ENCODE measurements at regions not wholly inside any gene's neighbourhood (a gene's known extent, or its start where the extent isn't known, plus 50 kb on each side); places are given as distances from the start of the nearest gene placed in this dataset.

DNA sequence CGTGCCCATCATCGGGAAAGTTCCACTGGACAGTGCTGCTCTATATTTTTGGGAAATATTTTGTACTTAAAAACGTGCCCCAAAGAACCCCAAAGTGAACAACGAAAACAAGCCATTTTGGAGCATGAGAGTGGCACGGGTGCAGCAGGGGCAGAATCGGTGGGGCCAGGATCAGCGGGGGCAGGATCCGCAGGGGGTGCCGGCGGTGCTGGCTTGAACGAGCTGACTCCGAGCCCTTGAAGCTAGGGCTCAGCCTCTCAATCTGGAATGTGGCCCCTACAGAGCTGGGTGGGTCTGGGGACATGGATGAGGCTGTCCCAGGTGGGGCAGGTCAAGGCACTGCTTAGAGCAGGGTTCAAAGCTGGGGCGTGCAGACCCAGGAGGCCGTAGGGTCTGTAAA is 104.7 kb upstream of the COL5A1 start:
- DNase-seq (ENCODE audit: low spot score) (no peak), ATAC-seq (ENCODE audit: low FRiP score) (no peak)
- TF ChIP-seq, protein P1, sequence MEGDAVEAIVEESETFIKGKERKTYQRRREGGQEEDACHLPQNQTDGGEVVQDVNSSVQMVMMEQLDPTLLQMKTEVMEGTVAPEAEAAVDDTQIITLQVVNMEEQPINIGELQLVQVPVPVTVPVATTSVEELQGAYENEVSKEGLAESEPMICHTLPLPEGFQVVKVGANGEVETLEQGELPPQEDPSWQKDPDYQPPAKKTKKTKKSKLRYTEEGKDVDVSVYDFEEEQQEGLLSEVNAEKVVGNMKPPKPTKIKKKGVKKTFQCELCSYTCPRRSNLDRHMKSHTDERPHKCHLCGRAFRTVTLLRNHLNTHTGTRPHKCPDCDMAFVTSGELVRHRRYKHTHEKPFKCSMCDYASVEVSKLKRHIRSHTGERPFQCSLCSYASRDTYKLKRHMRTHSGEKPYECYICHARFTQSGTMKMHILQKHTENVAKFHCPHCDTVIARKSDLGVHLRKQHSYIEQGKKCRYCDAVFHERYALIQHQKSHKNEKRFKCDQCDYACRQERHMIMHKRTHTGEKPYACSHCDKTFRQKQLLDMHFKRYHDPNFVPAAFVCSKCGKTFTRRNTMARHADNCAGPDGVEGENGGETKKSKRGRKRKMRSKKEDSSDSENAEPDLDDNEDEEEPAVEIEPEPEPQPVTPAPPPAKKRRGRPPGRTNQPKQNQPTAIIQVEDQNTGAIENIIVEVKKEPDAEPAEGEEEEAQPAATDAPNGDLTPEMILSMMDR (IDR thresholded peaks at IDR 0.05): no peak

DNA sequence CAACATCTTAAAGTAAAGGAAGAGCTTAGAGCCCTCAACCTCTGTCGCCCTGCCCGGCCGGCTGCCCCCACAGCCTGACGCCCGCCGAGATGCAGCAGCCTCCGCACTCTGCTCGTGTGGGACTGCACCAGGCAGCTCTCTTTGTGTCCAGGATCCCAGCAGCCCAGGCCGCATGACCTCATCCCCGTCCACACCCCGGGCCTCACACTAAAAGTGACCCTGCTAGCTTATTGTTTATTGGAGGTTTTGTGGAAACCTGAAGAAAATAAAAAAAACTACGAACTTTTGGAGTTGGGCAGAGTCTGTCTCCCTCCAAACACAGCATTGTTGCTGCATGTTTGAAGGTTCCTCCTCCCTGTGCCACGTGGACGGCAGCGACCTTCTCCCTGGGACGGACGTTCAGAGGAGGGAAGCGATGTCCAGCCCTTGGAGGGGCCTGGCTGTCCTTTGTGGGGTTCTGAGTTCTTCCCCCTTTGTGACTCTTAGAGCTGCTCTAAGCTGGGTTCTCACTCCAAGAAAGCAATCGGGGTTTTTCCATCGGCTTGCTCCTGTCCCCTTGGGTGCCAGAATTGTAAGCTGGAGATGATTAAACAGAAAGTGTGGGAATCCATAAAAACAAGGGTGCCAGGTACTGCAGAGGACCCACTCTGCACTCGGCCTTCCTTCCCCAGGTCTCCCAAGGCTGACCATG is 103.5 kb upstream of the COL5A1 start:
- DNase-seq (ENCODE audit: low spot score): no peak
- ATAC-seq (ENCODE audit: low FRiP score): no peak
- TF ChIP-seq, protein P1 (IDR thresholded peaks at IDR 0.05): no peak

DNA sequence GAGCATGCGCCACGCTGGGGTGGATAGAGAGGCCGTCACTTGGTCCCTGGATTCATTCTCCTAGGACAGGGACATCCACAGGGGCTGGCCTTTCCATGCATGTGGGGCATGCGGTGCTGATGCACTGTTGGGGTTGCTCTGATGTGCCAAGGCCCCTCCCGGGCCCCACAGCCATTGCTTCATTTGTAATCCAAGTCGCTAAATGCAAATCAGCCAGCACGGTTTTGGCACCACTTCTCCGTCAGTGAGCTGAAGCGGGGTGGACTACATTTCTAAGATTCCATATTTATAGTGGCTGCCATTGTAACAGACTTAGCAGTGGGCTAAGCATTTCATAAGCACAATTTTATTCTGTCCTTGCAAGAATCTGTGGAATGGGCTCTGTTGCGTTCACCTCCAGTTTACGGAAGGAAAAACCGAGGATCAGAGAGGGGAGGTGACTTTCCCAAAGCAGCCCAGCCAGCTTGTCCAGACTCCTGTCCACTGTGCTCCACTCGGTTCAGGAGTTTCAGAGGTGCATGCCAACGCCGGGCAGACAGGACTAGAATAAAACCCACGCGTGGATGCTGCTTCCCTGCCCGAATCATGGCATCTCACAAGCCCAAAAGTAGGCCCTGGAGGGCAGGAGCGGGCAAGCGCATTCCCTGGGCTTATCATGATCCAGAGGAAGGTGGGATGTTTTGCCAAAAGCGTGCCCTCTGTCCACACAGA is 102.6 kb upstream of the COL5A1 start:
- ATAC-seq (ENCODE audit: low FRiP score) (no peak), DNase-seq (ENCODE audit: low spot score) (no peak)
- TF ChIP-seq, protein P1 (IDR thresholded peaks at IDR 0.05): no peak

DNA sequence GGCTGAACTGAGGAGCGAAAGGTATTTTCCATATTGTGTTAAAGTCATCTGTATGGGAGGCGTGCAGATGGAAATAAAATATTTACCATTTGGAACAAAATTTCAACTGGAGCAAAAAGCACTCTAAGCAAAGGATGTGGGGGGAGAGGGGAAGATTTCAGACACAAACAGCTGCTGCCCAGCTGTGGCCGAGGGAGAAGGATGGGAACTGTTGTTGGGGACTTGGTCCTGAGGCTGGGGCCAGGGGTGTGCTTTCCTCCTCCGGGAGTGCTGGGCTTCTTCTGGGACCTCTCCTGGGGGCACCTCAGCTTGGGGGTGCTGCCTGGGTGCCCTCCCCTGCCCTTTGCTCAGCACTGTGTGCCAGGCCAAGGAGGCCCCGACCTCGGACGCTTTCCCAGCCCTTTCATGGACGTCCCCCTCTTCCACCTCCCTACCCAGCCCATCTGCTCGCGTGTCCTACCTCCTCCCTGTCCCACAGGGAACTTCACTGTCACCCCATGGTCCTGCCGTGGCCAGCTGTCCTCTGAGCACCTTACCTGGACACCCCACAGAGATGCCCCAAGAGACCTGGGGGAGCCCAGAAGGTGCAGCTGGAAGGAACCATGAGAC is 101.9 kb upstream of the COL5A1 start:
- DNase-seq (ENCODE audit: low spot score) (no peak), ATAC-seq (ENCODE audit: low FRiP score) (no peak)
- TF ChIP-seq, protein P1 (IDR thresholded peaks at IDR 0.05): no peak

DNA sequence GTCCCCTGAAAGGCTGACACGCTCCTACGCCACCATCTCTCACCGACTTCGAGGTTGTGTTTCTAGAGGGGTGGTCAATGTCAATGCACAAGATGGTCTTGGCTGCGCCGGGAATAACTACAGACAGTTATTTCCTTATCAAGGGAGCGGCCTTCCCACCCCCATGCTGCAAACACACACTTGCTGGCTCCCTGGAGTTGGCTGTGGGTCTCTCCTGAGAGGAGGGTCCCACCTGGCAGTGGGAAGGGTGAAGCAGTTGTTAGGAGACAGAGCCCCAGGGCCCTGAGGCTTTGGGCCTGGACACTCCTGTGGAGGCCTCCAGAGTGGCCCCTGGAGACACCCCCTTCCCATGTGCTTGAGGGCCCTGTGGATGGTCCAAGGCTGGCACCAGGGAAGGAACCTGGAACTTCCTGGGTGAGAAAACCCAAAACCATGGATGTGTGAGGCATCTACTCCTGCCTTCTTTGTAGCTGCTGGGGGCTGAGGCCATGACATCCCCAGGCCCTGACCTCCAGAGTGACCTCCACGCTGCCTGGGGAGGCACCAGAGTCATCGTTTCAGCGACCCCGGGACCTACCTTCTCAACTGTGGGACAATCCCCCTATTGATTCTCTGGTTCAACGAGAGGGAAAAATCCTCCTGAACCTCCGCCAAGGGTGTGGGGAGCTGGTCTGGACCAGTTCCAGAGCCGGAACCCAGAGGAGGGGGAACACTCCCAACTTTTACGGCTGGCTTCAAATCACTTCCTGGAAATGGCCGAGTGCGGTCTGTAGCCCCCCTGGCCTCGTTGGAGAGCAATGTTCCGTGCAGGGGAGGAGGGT is 101.1 kb upstream of the COL5A1 start:
- DNase-seq (ENCODE audit: low spot score): no peak
- TF ChIP-seq, protein P1 (IDR thresholded peaks at IDR 0.05): no peak

DNA sequence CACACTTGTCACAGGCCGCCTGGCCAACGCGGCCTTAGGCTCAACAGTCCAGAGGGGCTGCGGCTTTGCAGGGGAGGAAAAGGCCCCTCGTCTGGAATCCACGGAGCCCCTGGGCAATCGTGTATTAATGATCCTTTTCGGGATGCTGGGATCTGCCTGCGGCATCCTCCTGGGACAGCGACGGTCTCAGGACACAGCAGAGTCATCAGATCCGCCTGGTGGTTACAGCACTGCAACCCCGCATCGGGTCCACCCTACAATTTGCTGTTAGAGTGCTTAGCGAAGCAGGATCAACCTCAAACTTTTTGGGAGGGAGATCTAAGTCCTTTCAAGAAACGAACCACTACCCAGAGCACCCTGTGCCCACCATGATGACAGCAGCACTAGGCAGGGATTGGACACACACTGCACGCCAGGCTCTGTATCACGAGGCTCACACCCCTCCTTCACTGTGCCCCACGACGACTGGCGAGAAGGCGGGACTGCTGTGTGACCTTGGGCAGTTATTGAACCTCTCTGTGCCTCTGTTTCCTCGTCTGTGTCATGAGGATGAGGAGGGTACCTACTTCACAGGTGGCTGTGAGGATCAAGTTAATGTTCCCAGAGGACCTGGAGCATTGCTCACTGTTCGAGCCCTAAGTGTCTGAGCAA is 100.4 kb upstream of the COL5A1 start:
- ATAC-seq (ENCODE audit: low FRiP score) (no peak), DNase-seq (ENCODE audit: low spot score) (no peak)
- TF ChIP-seq, protein P1 (IDR thresholded peaks at IDR 0.05): no peak

More for the DNA sequence above, 101.1 kb upstream of the COL5A1 start:
- ATAC-seq (ENCODE audit: low FRiP score): no peak
